Astrocyte of the cerebellum (primary cell): ENCODE measurements at regions not wholly inside any gene's neighbourhood (a gene's known extent, or its start where the extent isn't known, plus 50 kb on each side); places are given as distances from the start of the nearest gene placed in this dataset.

Experiments
- DNase-seq: peaks from one replicate; pipeline ENCODE4 v3.0.0-alpha.2; 2011; ENCODE audit warnings: low read depth
- H3K4me3 ChIP-seq: 2 replicates; pipeline ENCODE4 v1.5.1; 2011; ENCODE audit warnings: mild to moderate bottlenecking, low read depth, low read length, moderate library complexity
- in situ Hi-C: cut with HindIII; loops from 2 replicates; pipeline ENCODE4 v1.10.0; 2017; ENCODE audit warnings: low sequenced_read_pairs
- TF ChIP-seq, protein P1 (sequence below): IDR thresholded peaks from 2 replicates; pipeline ENCODE4 v1.5.1; 2012; ENCODE audit warnings: low read length, low read depth, moderate library complexity, mild to moderate bottlenecking; ENCODE audit errors: missing control alignments

DNA sequence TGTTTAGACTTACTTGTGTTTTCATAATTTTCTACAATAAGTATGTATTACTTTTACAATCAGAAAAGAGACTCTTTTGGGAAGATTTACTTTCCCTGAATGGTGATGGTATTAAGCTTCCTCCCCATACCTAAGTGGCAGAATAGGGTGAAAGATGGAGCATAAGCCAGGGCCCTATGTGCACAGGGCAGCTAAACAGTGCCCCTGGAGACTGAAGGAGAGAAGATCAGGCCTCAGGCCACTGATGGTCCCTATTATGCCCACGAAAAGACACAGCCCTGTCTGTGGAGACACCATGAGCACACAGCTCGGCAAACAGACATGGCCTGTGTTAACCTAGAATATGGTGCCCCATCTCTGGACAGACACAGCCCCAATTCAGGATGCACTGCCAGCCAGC lies 139.4 kb downstream of the OAT start:
- in situ Hi-C loops = no loop called here
- DNase-seq = no peak
- TF ChIP-seq, protein P1, sequence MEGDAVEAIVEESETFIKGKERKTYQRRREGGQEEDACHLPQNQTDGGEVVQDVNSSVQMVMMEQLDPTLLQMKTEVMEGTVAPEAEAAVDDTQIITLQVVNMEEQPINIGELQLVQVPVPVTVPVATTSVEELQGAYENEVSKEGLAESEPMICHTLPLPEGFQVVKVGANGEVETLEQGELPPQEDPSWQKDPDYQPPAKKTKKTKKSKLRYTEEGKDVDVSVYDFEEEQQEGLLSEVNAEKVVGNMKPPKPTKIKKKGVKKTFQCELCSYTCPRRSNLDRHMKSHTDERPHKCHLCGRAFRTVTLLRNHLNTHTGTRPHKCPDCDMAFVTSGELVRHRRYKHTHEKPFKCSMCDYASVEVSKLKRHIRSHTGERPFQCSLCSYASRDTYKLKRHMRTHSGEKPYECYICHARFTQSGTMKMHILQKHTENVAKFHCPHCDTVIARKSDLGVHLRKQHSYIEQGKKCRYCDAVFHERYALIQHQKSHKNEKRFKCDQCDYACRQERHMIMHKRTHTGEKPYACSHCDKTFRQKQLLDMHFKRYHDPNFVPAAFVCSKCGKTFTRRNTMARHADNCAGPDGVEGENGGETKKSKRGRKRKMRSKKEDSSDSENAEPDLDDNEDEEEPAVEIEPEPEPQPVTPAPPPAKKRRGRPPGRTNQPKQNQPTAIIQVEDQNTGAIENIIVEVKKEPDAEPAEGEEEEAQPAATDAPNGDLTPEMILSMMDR = no peak
- H3K4me3 ChIP-seq = no peak overlapping the region

DNA sequence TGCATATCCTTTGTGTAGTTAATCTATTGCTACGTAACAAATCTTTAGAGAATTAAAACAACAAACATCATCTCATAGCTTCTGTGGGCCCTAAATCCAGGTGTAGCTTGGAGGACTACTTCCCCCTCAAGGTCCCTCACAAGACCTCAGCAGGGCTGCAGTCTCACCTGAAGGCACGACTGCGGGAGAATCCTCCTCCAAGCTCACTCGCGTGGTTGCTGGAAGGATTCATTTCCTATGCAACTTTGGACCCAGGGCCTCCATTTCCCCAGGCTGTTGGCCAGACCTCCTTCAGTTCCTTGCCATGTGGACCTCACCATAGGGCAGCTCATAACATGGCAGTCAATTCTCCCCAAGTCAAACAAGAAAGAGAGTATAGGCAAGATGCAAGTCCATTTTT lies 140.4 kb downstream of the OAT start:
- no peak for DNase-seq
- in situ Hi-C loops = no loop called here

DNA sequence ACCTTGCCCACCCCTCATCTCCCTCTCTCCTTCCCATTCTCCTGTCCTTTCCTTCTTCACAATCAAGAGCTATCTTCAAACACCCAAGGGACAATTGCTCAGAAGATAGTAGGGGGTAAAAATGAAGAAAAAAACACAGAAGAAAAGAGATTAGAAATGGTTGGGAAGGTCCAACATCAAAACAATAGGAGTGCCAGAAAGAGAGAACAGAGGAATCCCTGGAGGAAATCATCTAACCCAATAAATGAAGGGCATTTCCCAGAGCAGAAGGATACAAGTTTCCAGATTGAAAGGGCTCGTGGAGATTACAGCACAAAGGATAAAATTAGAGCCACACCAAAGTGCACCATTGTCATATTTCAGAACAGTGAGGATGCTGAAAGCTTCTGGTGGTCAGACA lies 145.6 kb downstream of the OAT start:
- in situ Hi-C loops = no loop called here
- TF ChIP-seq, protein P1 = no peak

More for the DNA sequence above, 140.4 kb downstream of the OAT start:
- no peak overlapping the region for H3K4me3 ChIP-seq
- TF ChIP-seq, protein P1 = no peak

DNA sequence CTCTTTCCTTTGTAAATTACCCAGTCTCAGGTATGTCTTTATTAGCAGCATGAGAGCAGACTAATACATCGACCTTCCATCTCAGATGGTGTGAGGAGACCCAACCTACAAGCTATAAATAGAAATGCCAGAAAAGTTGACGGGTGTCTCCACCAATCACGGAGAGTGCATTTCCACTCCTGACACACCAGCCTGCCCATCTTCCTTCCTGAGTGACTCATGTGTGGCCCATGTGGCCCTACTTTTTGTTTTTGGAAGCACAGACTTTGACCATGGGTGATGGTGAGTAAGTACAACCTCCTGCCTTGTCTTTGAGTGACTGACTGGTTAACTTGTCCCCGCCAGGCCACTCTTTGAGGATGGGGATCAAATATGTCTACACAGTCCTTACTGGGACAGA lies 147.0 kb downstream of the OAT start:
- TF ChIP-seq, protein P1 = no peak
- in situ Hi-C loops = no loop called here
- no peak overlapping the region for H3K4me3 ChIP-seq
- no peak for DNase-seq

More for the DNA sequence above, 145.6 kb downstream of the OAT start:
- no peak overlapping the region for H3K4me3 ChIP-seq
- DNase-seq = no peak

DNA sequence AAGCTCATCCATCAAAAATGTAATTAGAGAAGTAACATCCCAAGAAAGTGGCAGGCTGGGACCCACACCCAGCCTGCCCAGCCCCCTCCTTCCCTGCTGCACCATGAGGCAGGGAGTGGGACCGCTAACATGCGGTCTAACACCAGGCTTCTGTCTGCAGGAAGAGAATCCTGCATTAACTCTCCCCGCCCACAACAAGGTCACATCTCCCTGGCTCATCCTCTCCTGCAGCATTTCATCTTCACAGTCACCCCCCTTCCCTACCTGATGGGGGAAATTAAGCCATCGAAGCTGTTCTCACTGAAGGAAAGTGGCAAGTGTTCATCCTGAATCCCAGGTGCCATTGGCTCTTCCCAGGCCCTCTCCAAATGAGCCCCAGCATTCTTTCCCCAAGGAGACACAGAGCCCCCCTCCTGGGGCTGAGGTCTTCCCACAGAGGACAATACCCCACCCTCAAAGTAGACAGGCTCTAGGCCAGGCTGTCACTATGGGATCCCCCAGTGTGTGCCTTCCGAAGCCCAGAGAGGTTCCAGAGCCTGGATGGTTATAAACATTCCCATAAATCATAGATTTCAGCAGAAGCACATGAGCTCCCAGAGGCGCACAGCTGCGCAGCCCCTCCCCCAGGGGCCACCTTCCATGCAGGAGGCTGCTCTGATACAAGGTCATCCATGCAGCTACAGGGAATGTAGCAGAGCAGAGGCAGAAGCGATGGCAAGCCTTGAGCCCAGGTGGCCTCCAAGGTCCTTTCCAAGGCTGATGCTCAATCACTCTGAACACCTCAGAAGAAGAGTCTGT lies 148.0 kb downstream of the OAT start:
- in situ Hi-C loops = no loop called here
- no peak for DNase-seq
- TF ChIP-seq, protein P1 = no peak
- no peak overlapping the region for H3K4me3 ChIP-seq

DNA sequence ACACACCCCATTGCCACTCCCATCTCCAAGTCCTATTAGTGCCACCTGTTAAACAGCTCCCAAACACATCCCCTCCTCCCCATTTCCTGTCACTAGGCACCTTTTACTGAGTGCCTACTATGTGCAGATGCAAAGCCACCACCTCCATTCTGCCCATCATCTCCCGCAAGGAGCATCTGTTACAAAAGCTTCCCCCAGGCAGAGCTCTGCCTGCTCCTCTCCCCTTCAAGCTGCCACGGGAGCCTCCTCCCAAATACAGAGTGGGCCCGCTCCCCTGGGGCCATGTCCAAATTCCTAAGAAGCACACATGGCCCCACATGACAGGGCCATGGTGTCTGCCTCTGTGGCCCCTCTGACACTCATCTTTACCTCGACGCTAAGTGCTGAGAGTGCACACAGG lies 149.7 kb downstream of the OAT start:
- in situ Hi-C loops = loop anchor here (5.0 kb wide), 1 partner anchor 52 kb away; no protein-coding TSS in a partner anchor
- no peak for DNase-seq
- TF ChIP-seq, protein P1 = no peak
- no peak overlapping the region for H3K4me3 ChIP-seq
